IMR-90 (cell line): ENCODE measurements at regions not wholly inside any gene's neighbourhood (a gene's known extent, or its start where the extent isn't known, plus 50 kb on each side); places are given as distances from the start of the nearest gene placed in this dataset.

Experiments used
- ATAC-seq: fragments of 200-7000 bp; cut with Tn5 transposase; 2 replicates; pipeline ENCODE4 v1.9.1; 2020; ENCODE audit warnings: low read depth, mild to moderate bottlenecking, moderate library complexity
- BruUV-seq: library from RNA; stranded (reverse); fragments of 400-500 nt; replicated peaks from 2 replicates; lab custom pipeline; 2021; lab: Mats Ljungman, UMichigan
- CTCF ChIA-PET: fragments of 300-600 bp; formaldehyde crosslinking; extraction: SDS; loops from one replicate; lab custom pipeline; 2021; ENCODE audit warnings: antibody characterized with exemption; lab: Yijun Ruan, JAX
- POLR2A ChIA-PET: fragments of 300-600 bp; sonication (Branson Sonifier 250); formaldehyde crosslinking; loops from one replicate; lab custom pipeline; 2022; ENCODE audit warnings: antibody characterized with exemption; ENCODE audit not compliant: unreplicated experiment; lab: Charles Lee
- DNase-seq: peaks from one replicate; pipeline ENCODE4 v3.0.0; 2013
- H2AFZ ChIP-seq: replicated peaks from 2 replicates; pipeline ENCODE3; 2013; ENCODE audit warnings: low read length, mild to moderate bottlenecking; ENCODE audit not compliant: poor library complexity
- H2AK5ac ChIP-seq: 2 replicates; pipeline ENCODE4 v1.6.1; 2013; ENCODE audit warnings: low read depth, low read length, inconsistent platforms
- H2AK9ac ChIP-seq: replicated peaks from 2 replicates; pipeline ENCODE3; 2013; ENCODE audit warnings: mild to moderate bottlenecking, low read depth, low read length, moderate library complexity; ENCODE audit not compliant: poor library complexity
- H2BK120ac ChIP-seq: 2 replicates; pipeline ENCODE4 v1.6.1; 2013; ENCODE audit warnings: low read depth, low read length, inconsistent platforms
- H2BK15ac ChIP-seq: 3 replicates; pipeline ENCODE4 v1.6.1; 2013; ENCODE audit warnings: low read depth, low read length, inconsistent platforms
- H2BK20ac ChIP-seq: 2 replicates; pipeline ENCODE4 v1.6.1; 2013; ENCODE audit warnings: low read depth, mild to moderate bottlenecking, inconsistent platforms, low read length, moderate library complexity
- H2BK5ac ChIP-seq: 2 replicates; pipeline ENCODE4 v1.6.1; 2013; ENCODE audit warnings: mild to moderate bottlenecking, low read depth, low read length, inconsistent platforms; ENCODE audit not compliant: poor library complexity, severe bottlenecking
- H3K14ac ChIP-seq: replicated peaks from 2 replicates; pipeline ENCODE4 v1.6.1; 2013; ENCODE audit warnings: low read depth, low read length, inconsistent platforms
- H3K18ac ChIP-seq: 2 replicates; pipeline ENCODE4 v1.6.1; 2013; ENCODE audit warnings: low read depth, low read length, control low read depth
- H3K23ac ChIP-seq: 2 replicates; pipeline ENCODE4 v1.6.1; 2013; ENCODE audit warnings: low read depth, low read length, inconsistent platforms
- H3K27ac ChIP-seq: 2 replicates; pipeline ENCODE4 v1.5.1; 2013; ENCODE audit warnings: mild to moderate bottlenecking, control low read depth, low read length; ENCODE audit not compliant: insufficient read depth
- H3K27me3 ChIP-seq: 2 replicates; pipeline ENCODE4 v1.6.1; 2013; ENCODE audit warnings: low read length; ENCODE audit not compliant: control insufficient read depth, insufficient read depth
- H3K36me3 ChIP-seq: 2 replicates; pipeline ENCODE4 v1.6.1; 2013; ENCODE audit warnings: low read length, mixed read lengths; ENCODE audit not compliant: control insufficient read depth, insufficient read depth
- H3K4ac ChIP-seq: 2 replicates; pipeline ENCODE4 v1.6.1; 2013; ENCODE audit warnings: low read depth, low read length, inconsistent platforms
- H3K4me1 ChIP-seq: 2 replicates; pipeline ENCODE4 v1.6.1; 2013; ENCODE audit warnings: low read length, mixed read lengths; ENCODE audit not compliant: control insufficient read depth, insufficient read depth
- H3K4me2 ChIP-seq: 2 replicates; pipeline ENCODE4 v1.6.1; 2013; ENCODE audit warnings: low read depth, mild to moderate bottlenecking, control low read depth, low read length, moderate library complexity
- H3K4me3 ChIP-seq: 2 replicates; pipeline ENCODE4 v1.5.1; 2013; ENCODE audit warnings: low read depth, mild to moderate bottlenecking, control low read depth, low read length, moderate library complexity; ENCODE audit not compliant: insufficient read depth
- H3K56ac ChIP-seq: 2 replicates; pipeline ENCODE4 v1.6.1; 2013; ENCODE audit warnings: low read length, inconsistent platforms; ENCODE audit not compliant: insufficient read depth; ENCODE audit errors: extremely low read depth
- H3K79me1 ChIP-seq, 2 experiments: 2 replicates each; pipeline ENCODE4 v1.6.1; 2013; ENCODE audit warnings: low read length in 2 of 2, inconsistent platforms in 1 of 2, low read depth in 1 of 2
- H3K9ac ChIP-seq: 2 replicates; pipeline ENCODE4 v1.6.1; 2013; ENCODE audit warnings: low read depth, low read length, control low read depth
- H3K9me1 ChIP-seq: 2 replicates; pipeline ENCODE4 v1.6.1; 2013; ENCODE audit warnings: low read length, inconsistent platforms; ENCODE audit not compliant: insufficient read depth
- H3K9me3 ChIP-seq: 2 replicates; pipeline ENCODE4 v1.6.1; 2013; ENCODE audit warnings: low read length; ENCODE audit not compliant: control insufficient read depth, insufficient read depth
- H4K20me1 ChIP-seq: 2 replicates; pipeline ENCODE4 v1.6.1; 2013; ENCODE audit warnings: low read length, inconsistent platforms; ENCODE audit not compliant: insufficient read depth
- H4K5ac ChIP-seq: 2 replicates; pipeline ENCODE4 v1.6.1; 2013; ENCODE audit warnings: mild to moderate bottlenecking, low read depth, low read length, control low read depth
- H4K8ac ChIP-seq, 2 experiments: 2 replicates each; pipeline ENCODE4 v1.6.1; 2013; ENCODE audit warnings: low read depth in 2 of 2, low read length in 2 of 2, control low read depth in 1 of 2, inconsistent platforms in 1 of 2
- H4K91ac ChIP-seq: 2 replicates; pipeline ENCODE4 v1.6.1; 2013; ENCODE audit warnings: low read depth, low read length, inconsistent platforms; ENCODE audit not compliant: insufficient read depth
- BHLHE40 ChIP-seq: fragments of 150-350 bp; IDR thresholded peaks from 2 replicates; pipeline ENCODE4 v1.6.1; 2016; ENCODE audit warnings: mild to moderate bottlenecking, low read depth, low read length
- CEBPB ChIP-seq: IDR thresholded peaks from 2 replicates; pipeline ENCODE4 v1.6.1; 2012; ENCODE audit warnings: low read depth, low read length, improper control_type of control experiment
- CHD1 ChIP-seq: IDR thresholded peaks from 2 replicates; pipeline ENCODE4 v1.6.1; 2012; ENCODE audit warnings: low read depth, low read length, improper control_type of control experiment
- CTCF ChIP-seq: conservative IDR thresholded peaks from 2 replicates; pipeline ENCODE4 v1.5.1; 2012; ENCODE audit warnings: mild to moderate bottlenecking, low read depth, low read length, improper control_type of control experiment
- ELK1 ChIP-seq: fragments of 150-350 bp; IDR thresholded peaks from 2 replicates; pipeline ENCODE4 v1.6.1; 2016; ENCODE audit warnings: low read depth, mild to moderate bottlenecking, low read length, moderate library complexity, borderline replicate concordance
- MAFK ChIP-seq: IDR thresholded peaks from 2 replicates; pipeline ENCODE4 v1.6.1; 2012; ENCODE audit warnings: low read depth, low read length, improper control_type of control experiment
- MAZ ChIP-seq: IDR thresholded peaks from 2 replicates; pipeline ENCODE4 v1.6.1; 2012; ENCODE audit warnings: low read depth, mild to moderate bottlenecking, low read length, improper control_type of control experiment, moderate library complexity, borderline replicate concordance
- MXI1 ChIP-seq: IDR thresholded peaks from 2 replicates; pipeline ENCODE4 v1.6.1; 2012; ENCODE audit warnings: low read depth, mild to moderate bottlenecking, low read length, moderate library complexity, borderline replicate concordance
- POLR2A ChIP-seq: IDR thresholded peaks from 2 replicates; pipeline ENCODE4 v1.6.1; 2012; ENCODE audit warnings: mild to moderate bottlenecking, low read depth, low read length
- RAD21 ChIP-seq: IDR thresholded peaks from 2 replicates; pipeline ENCODE4 v1.6.1; 2012; ENCODE audit warnings: low read length, improper control_type of control experiment
- RCOR1 ChIP-seq: IDR thresholded peaks from 2 replicates; pipeline ENCODE4 v1.6.1; 2012; ENCODE audit warnings: mild to moderate bottlenecking, low read length, improper control_type of control experiment; ENCODE audit not compliant: insufficient replicate concordance
- SMC3 ChIP-seq: fragments of 150-350 bp; IDR thresholded peaks from 2 replicates; pipeline ENCODE4 v1.6.1; 2016; ENCODE audit warnings: low read depth, mild to moderate bottlenecking, antibody characterized with exemption, low read length, moderate library complexity
- USF2 ChIP-seq: fragments of 150-350 bp; IDR thresholded peaks from 2 replicates; pipeline ENCODE4 v1.6.1; 2017; ENCODE audit warnings: mild to moderate bottlenecking, antibody characterized with exemption, low read length, low read depth
- WGBS, 2 experiments: methylation state at CpG; one replicate each; pipeline versions ENCODE4 v1.1.5 to v1.1.7; 2013; ENCODE audit warnings: missing lambda C conversion rate in 2 of 2; ENCODE audit not compliant: insufficient read length in 1 of 2; ENCODE audit errors: extremely low coverage in 2 of 2; 5-methylcytosine and 5-hydroxymethylcytosine counted together
- dilution Hi-C: fragments of 300-500 bp; cut with HindIII; formaldehyde crosslinking; loops from one replicate; pipeline ENCODE4 v1.14.3; 2018; ENCODE audit warnings: low sequenced_read_pairs; ENCODE audit not compliant: unreplicated experiment
- in situ Hi-C: fragments of 300-500 bp; cut with MboI; formaldehyde crosslinking; loops from 3 replicates; pipeline ENCODE4 v1.14.3; 2019; ENCODE audit warnings: low sequenced_read_pairs, inconsistent platforms, mixed read lengths
- intact Hi-C: fragments of 100-400 bp; cut with micrococcal nuclease; formaldehyde crosslinking; loops from 2 replicates; pipeline ENCODE4 v1.10.0; 2022

GRCh38 chr18:29003194-29003593 lies 826.3 kb upstream of the CDH2 start:
- H2BK120ac ChIP-seq = no peak overlapping the region
- no peaks in the 10 kb centered on the region for H3K79me1 ChIP-seq
- no peak overlapping the region for H4K5ac ChIP-seq
- no peak overlapping the region for H3K4ac ChIP-seq
- H3K14ac ChIP-seq = no peak overlapping the region
- no peaks in the 10 kb centered on the region for H3K27me3 ChIP-seq
- H3K56ac ChIP-seq = no peak overlapping the region
- H3K9ac ChIP-seq = no peak overlapping the region
- TF ChIP-seq MAFK (no peak), SMC3 (no peak), POLR2A (no peak), CEBPB (no peak), BHLHE40 (no peak), MXI1 (no peak), CHD1 (no peak), RCOR1 (no peak), RAD21 (no peak), USF2 (no peak), CTCF (no peak), ELK1 (no peak), MAZ (no peak)
- ChIA-PET POLR2A (no interaction called here), CTCF (no interaction called here)
- H4K20me1 ChIP-seq = no peaks in the 10 kb centered on the region
- H2AK5ac ChIP-seq = no peak overlapping the region
- no peak overlapping the region for H3K4me3 ChIP-seq
- in situ Hi-C loops = no loop called here
- no peaks in the 10 kb centered on the region; the same call in 1 of the 2 replicates for H3K9me1 ChIP-seq
- H4K8ac ChIP-seq = no peak overlapping the region
- no peak overlapping the region for H3K4me2 ChIP-seq
- ATAC-seq = no peak
- H3K9me3 ChIP-seq = no peaks in the 10 kb centered on the region
- H2BK15ac ChIP-seq = no peak overlapping the region
- H3K36me3 ChIP-seq = no peaks in the 10 kb centered on the region
- no peak overlapping the region for H3K27ac ChIP-seq
- H2AFZ ChIP-seq = no peak overlapping the region
- WGBS, 2 experiments = no CpG with 5 or more reads among the region's 2 CpGs
- intact Hi-C loops = loop anchor here (10.0 kb wide), 1 partner anchor 432 kb away; no protein-coding TSS in a partner anchor
- H2BK5ac ChIP-seq = no peak overlapping the region
- no peak overlapping the region for H3K18ac ChIP-seq
- no TSS peak for BruUV-seq
- no peak overlapping the region for H4K91ac ChIP-seq
- no peak for DNase-seq
- no peak overlapping the region for H2BK20ac ChIP-seq
- H3K23ac ChIP-seq = no peak overlapping the region
- peaks cover 2% of the 10 kb centered on the region; the same call in 1 of the 2 replicates for H3K4me1 ChIP-seq
- no peak overlapping the region for H2AK9ac ChIP-seq
- dilution Hi-C loops = no loop called here
